Colonic mucosa (tissue), 4 donors: ENCODE measurements at regions not wholly inside any gene's neighbourhood (a gene's known extent, or its start where the extent isn't known, plus 50 kb on each side); places are given as distances from the start of the nearest gene placed in this dataset.

Experiments
- DNase-seq: peaks from one replicate; pipeline ENCODE4 v3.0.0-alpha.2; 2020
- H3K27ac ChIP-seq: fragments of 200-600 bp; one replicate; pipeline ENCODE4 v1.8.0; 2021
- H3K27me3 ChIP-seq: fragments of 200-600 bp; one replicate; pipeline ENCODE4 v1.8.0; 2021
- H3K36me3 ChIP-seq: fragments of 200-600 bp; one replicate; pipeline ENCODE4 v1.8.0; 2021
- H3K4me1 ChIP-seq: fragments of 200-600 bp; one replicate; pipeline ENCODE4 v1.8.0; 2021; ENCODE audit warnings: mild to moderate bottlenecking
- H3K4me3 ChIP-seq: fragments of 200-600 bp; one replicate; pipeline ENCODE4 v1.8.0; 2021
- H3K9ac ChIP-seq, 2 donors: one replicate each; pipeline ENCODE4 v1.7.0; 2013; ENCODE audit warnings: control low read depth in 2 of 2, low read depth in 2 of 2, low read length in 2 of 2
- H3K9me3 ChIP-seq: fragments of 200-600 bp; one replicate; pipeline ENCODE4 v1.8.0; 2021
- CTCF ChIP-seq: fragments of 200-600 bp; IDR thresholded peaks from one replicate; pipeline ENCODE4 v1.8.0; 2022; ENCODE audit warnings: antibody characterized with exemption, mild to moderate bottlenecking
- intact Hi-C: fragments of 100-400 bp; cut with DNase I; formaldehyde crosslinking; loops from one replicate; pipeline ENCODE4 v1.14.1; 2022
- donor health status: healthy.
- donor health status: DM: no; HTN: no; CAD: no.
- donor health status: DM: no; HTN: no; CAD: no.

- no peaks in the 10 kb centered on the region for H3K36me3 ChIP-seq
- no peak overlapping the region for H3K4me3 ChIP-seq
- TF ChIP-seq CTCF: no peak
- intact Hi-C loops: no loop called here
- H3K27ac ChIP-seq: no peak overlapping the region
- no peaks in the 10 kb centered on the region for H3K9me3 ChIP-seq
- DNase-seq: no peak
- no peak overlapping the region for H3K9ac ChIP-seq
- no peaks in the 10 kb centered on the region for H3K27me3 ChIP-seq
- H3K4me1 ChIP-seq: no peaks in the 10 kb centered on the region
Observed at GRCh38 chr20:55390791-55391190, 614.5 kb downstream of the CBLN4 start.

GRCh38 chr20:55386686-55387085 is 618.6 kb downstream of the CBLN4 start:
- no peaks in the 10 kb centered on the region for H3K27me3 ChIP-seq
- H3K36me3 ChIP-seq: no peaks in the 10 kb centered on the region
- H3K4me3 ChIP-seq: no peak overlapping the region

GRCh38 chr20:55375920-55376319 is 629.4 kb downstream of the CBLN4 start:
- Histone ChIP-seq H3K36me3 (no peaks in the 10 kb centered on the region), H3K27me3 (no peaks in the 10 kb centered on the region), H3K9ac (no peak overlapping the region), H3K4me3 (no peak overlapping the region), H3K4me1 (no peaks in the 10 kb centered on the region), H3K9me3 (no peaks in the 10 kb centered on the region), H3K27ac (no peak overlapping the region)
- no peak for TF ChIP-seq CTCF
- intact Hi-C loops: no loop called here
- DNase-seq: no peak

More at GRCh38 chr20:55386686-55387085, 618.6 kb downstream of the CBLN4 start:
- no peak for DNase-seq
- no peak overlapping the region for H3K27ac ChIP-seq
- intact Hi-C loops: no loop called here
- TF ChIP-seq CTCF: no peak
- no peak overlapping the region for H3K9ac ChIP-seq
- no peaks in the 10 kb centered on the region for H3K4me1 ChIP-seq
- no peaks in the 10 kb centered on the region for H3K9me3 ChIP-seq

GRCh38 chr20:55365745-55366144 is 639.6 kb downstream of the CBLN4 start:
- Histone ChIP-seq H3K9me3 (no peaks in the 10 kb centered on the region), H3K4me3 (no peak overlapping the region), H3K4me1 (no peaks in the 10 kb centered on the region), H3K27me3 (no peaks in the 10 kb centered on the region), H3K9ac (no peak overlapping the region), H3K36me3 (no peaks in the 10 kb centered on the region), H3K27ac (no peak overlapping the region)
- no peak for DNase-seq
- intact Hi-C loops: no loop called here
- no peak for TF ChIP-seq CTCF

GRCh38 chr20:55360895-55361294 is 644.4 kb downstream of the CBLN4 start:
- intact Hi-C loops: no loop called here
- no peaks in the 10 kb centered on the region for H3K27me3 ChIP-seq
- no peak for DNase-seq
- H3K27ac ChIP-seq: no peak overlapping the region
- H3K4me1 ChIP-seq: no peaks in the 10 kb centered on the region
- no peaks in the 10 kb centered on the region for H3K9me3 ChIP-seq
- no peaks in the 10 kb centered on the region for H3K36me3 ChIP-seq
- TF ChIP-seq CTCF: no peak
- H3K4me3 ChIP-seq: no peak overlapping the region
- H3K9ac ChIP-seq: no peak overlapping the region

GRCh38 chr20:55354720-55355119 is 650.6 kb downstream of the CBLN4 start:
- intact Hi-C loops: no loop called here
- H3K4me1 ChIP-seq: no peaks in the 10 kb centered on the region
- H3K27me3 ChIP-seq: no peaks in the 10 kb centered on the region
- no peak overlapping the region for H3K9ac ChIP-seq
- no peak overlapping the region for H3K4me3 ChIP-seq
- DNase-seq: no peak
- H3K36me3 ChIP-seq: no peaks in the 10 kb centered on the region
- no peak for TF ChIP-seq CTCF
- no peaks in the 10 kb centered on the region for H3K9me3 ChIP-seq
- no peak overlapping the region for H3K27ac ChIP-seq
